Astrocyte (in vitro differentiated cells and primary cell): ENCODE measurements at regions not wholly inside any gene's neighbourhood (a gene's known extent, or its start where the extent isn't known, plus 50 kb on each side); places are given as distances from the start of the nearest gene placed in this dataset.
A peak's percentile ranks its signal among the peaks of the same experiment; 100 is the strongest.
"Not testable (repeated sequence)": the region's sequence is repeated elsewhere in the genome, so short reads cannot be mapped to it uniquely, and the experiment has no call there.

Source experiments
- DNase-seq: peaks from one replicate; pipeline ENCODE4 v3.0.0-alpha.2; 2010; ENCODE audit warnings: low read depth
- FAIRE-seq: peaks from 2 replicates; lab custom pipeline; 2011; peaks lifted over from hg19 to GRCh38; lab: Jason Lieb, UNC
- H2AFZ ChIP-seq: 2 replicates; pipeline ENCODE4 v1.6.0; 2012; ENCODE audit warnings: low read depth, low read length, inconsistent platforms
- H3K27ac ChIP-seq: 2 replicates; pipeline ENCODE4 v1.5.1; 2011; ENCODE audit warnings: low read depth, low read length, inconsistent platforms
- H3K27me3 ChIP-seq: 2 replicates; pipeline ENCODE4 v1.6.0; 2011; ENCODE audit warnings: low read length, inconsistent platforms; ENCODE audit not compliant: insufficient read depth
- H3K36me3 ChIP-seq: 2 replicates; pipeline ENCODE4 v1.5.1; 2011; ENCODE audit warnings: low read length, inconsistent platforms; ENCODE audit not compliant: insufficient read depth
- H3K4me1 ChIP-seq: 2 replicates; pipeline ENCODE4 v1.5.1; 2011; ENCODE audit warnings: low read length, inconsistent platforms; ENCODE audit not compliant: insufficient read depth
- H3K4me2 ChIP-seq: 2 replicates; pipeline ENCODE4 v1.6.0; 2012; ENCODE audit warnings: low read length, inconsistent platforms
- H3K4me3 ChIP-seq: 2 replicates; pipeline ENCODE4 v1.5.1; 2011; ENCODE audit warnings: low read depth, mild to moderate bottlenecking, low read length, inconsistent platforms; ENCODE audit not compliant: insufficient read depth
- H3K79me2 ChIP-seq: 2 replicates; pipeline ENCODE4 v1.6.0; 2012; ENCODE audit warnings: mild to moderate bottlenecking, low read length, inconsistent platforms; ENCODE audit not compliant: insufficient read depth
- H3K9ac ChIP-seq: 2 replicates; pipeline ENCODE4 v1.6.0; 2012; ENCODE audit warnings: mild to moderate bottlenecking, low read length, inconsistent platforms
- H3K9me3 ChIP-seq: 2 replicates; pipeline ENCODE4 v1.5.1; 2012; ENCODE audit warnings: low read depth, mild to moderate bottlenecking, low read length, inconsistent platforms; ENCODE audit not compliant: insufficient read depth
- H4K20me1 ChIP-seq: 2 replicates; pipeline ENCODE4 v1.6.0; 2012; ENCODE audit warnings: low read length, inconsistent platforms; ENCODE audit not compliant: insufficient read depth
- H3K27ac Mint-ChIP-seq: one replicate; pipeline ENCODE4 v1.8.0; 2021; ENCODE audit warnings: mild to moderate bottlenecking, mixed read lengths; ENCODE audit not compliant: unreplicated experiment
- H3K27me3 Mint-ChIP-seq: one replicate; pipeline ENCODE4 v1.8.0; 2021; ENCODE audit warnings: low read depth, mixed read lengths; ENCODE audit not compliant: unreplicated experiment
- H3K36me3 Mint-ChIP-seq: one replicate; pipeline ENCODE4 v1.8.0; 2021; ENCODE audit warnings: low read depth, mixed read lengths; ENCODE audit not compliant: unreplicated experiment
- H3K4me1 Mint-ChIP-seq: one replicate; pipeline ENCODE4 v1.8.0; 2021; ENCODE audit warnings: low read depth, mixed read lengths; ENCODE audit not compliant: unreplicated experiment
- H3K4me3 Mint-ChIP-seq: one replicate; pipeline ENCODE4 v1.8.0; 2021; ENCODE audit warnings: mild to moderate bottlenecking, moderate library complexity, mixed read lengths; ENCODE audit not compliant: unreplicated experiment
- H3K9me3 Mint-ChIP-seq: one replicate; pipeline ENCODE4 v1.8.0; 2021; ENCODE audit warnings: mild to moderate bottlenecking, mixed read lengths; ENCODE audit not compliant: unreplicated experiment
- EZH2 ChIP-seq: IDR thresholded peaks from 2 replicates; pipeline ENCODE4 v1.6.1; 2012; ENCODE audit warnings: mild to moderate bottlenecking, low read length, inconsistent platforms; ENCODE audit not compliant: insufficient read depth
- TF ChIP-seq, protein P1 (sequence below): IDR thresholded peaks from 2 replicates; pipeline ENCODE4 v1.5.1; 2011; ENCODE audit warnings: low read depth, mild to moderate bottlenecking, inconsistent platforms, low read length, moderate library complexity; ENCODE audit not compliant: insufficient read depth

DNA sequence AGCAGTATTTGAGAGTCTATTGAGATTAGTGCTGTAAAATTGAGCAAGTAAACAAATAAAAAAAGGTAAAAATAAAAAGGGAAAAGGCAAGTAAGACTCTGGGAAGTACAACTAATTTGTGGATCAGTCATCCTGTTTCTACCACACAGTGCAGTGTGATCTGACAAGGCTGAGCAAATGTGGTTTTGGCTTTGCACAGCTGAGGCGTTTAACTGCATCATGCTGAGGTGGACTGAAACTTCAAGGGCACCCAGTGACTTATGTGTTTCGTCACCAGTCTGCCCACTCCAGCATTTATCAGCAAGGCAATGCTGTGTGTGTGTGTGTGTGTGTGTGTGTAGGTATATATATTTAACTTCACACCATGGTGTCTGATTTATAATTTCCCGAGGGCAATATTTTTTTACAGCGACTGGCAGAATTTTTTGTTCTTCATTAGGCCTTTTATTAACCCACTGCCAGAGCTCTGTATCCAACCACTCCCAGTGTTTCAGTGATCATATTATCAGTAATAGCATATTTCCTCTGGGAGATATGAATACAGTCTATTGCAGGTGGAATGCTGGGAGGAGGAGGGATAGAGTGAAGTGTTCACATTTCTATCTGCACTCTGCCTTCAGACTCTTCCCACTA lies 131.5 kb upstream of the SATB1 start:
- TF ChIP-seq, protein P1, sequence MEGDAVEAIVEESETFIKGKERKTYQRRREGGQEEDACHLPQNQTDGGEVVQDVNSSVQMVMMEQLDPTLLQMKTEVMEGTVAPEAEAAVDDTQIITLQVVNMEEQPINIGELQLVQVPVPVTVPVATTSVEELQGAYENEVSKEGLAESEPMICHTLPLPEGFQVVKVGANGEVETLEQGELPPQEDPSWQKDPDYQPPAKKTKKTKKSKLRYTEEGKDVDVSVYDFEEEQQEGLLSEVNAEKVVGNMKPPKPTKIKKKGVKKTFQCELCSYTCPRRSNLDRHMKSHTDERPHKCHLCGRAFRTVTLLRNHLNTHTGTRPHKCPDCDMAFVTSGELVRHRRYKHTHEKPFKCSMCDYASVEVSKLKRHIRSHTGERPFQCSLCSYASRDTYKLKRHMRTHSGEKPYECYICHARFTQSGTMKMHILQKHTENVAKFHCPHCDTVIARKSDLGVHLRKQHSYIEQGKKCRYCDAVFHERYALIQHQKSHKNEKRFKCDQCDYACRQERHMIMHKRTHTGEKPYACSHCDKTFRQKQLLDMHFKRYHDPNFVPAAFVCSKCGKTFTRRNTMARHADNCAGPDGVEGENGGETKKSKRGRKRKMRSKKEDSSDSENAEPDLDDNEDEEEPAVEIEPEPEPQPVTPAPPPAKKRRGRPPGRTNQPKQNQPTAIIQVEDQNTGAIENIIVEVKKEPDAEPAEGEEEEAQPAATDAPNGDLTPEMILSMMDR: no peak
- no peak for TF ChIP-seq EZH2
- H3K4me1 Mint-ChIP-seq: peaks cover 7% of the 10 kb centered on the region
- no peak overlapping the region for H3K27ac Mint-ChIP-seq
- peaks cover 2% of the 10 kb centered on the region for H3K27me3 Mint-ChIP-seq
- no peak overlapping the region for H3K4me2 ChIP-seq
- H4K20me1 ChIP-seq: no peaks in the 10 kb centered on the region
- DNase-seq (peak; percentile 57), FAIRE-seq (no peak)
- no peaks in the 10 kb centered on the region for H3K36me3 Mint-ChIP-seq
- no peak overlapping the region for H2AFZ ChIP-seq
- no peaks in the 10 kb centered on the region for H3K27me3 ChIP-seq
- H3K27ac ChIP-seq: no peak overlapping the region
- H3K4me1 ChIP-seq: no peaks in the 10 kb centered on the region
- H3K79me2 ChIP-seq: no peaks in the 10 kb centered on the region
- no peak overlapping the region for H3K9ac ChIP-seq
- no peak overlapping the region for H3K4me3 Mint-ChIP-seq
- H3K4me3 ChIP-seq: no peak overlapping the region
- H3K36me3 ChIP-seq: no peaks in the 10 kb centered on the region
- H3K9me3 ChIP-seq: no peaks in the 10 kb centered on the region
- H3K9me3 Mint-ChIP-seq: no peaks in the 10 kb centered on the region

DNA sequence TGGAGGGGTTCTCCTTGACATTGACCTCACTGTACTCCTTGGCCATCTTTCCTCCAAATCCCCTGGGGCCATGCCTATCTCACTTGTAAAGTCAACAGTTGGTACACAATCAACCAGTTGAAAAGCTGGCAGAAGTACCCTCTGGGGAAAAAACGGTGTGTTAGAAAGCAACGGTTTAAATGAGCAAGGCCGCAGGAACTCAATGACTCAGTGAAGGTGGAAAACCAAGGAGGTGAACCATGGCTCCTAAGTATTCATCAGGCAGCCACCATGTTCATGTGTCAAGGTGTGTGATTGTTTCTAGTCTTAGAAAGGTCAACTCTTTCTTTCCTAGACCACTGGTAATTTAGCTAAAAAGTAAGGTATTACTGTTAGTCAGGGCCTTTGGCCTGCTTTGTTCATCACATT lies 130.9 kb upstream of the SATB1 start:
- Histone ChIP-seq H3K27me3 (no peaks in the 10 kb centered on the region), H2AFZ (no peak overlapping the region), H3K4me1 (no peaks in the 10 kb centered on the region), H3K79me2 (no peaks in the 10 kb centered on the region), H3K27ac (no peak overlapping the region), H4K20me1 (no peaks in the 10 kb centered on the region), H3K9me3 (no peaks in the 10 kb centered on the region), H3K4me3 (no peak overlapping the region), H3K36me3 (no peaks in the 10 kb centered on the region), H3K9ac (no peak overlapping the region), H3K4me2 (no peak overlapping the region)
- peaks cover 2% of the 10 kb centered on the region for H3K27me3 Mint-ChIP-seq
- H3K4me1 Mint-ChIP-seq: peaks cover 7% of the 10 kb centered on the region
- H3K9me3 Mint-ChIP-seq: no peaks in the 10 kb centered on the region
- H3K27ac Mint-ChIP-seq: no peak overlapping the region
- FAIRE-seq: no peak
- no peak for DNase-seq
- no peaks in the 10 kb centered on the region for H3K36me3 Mint-ChIP-seq
- TF ChIP-seq, protein P1: no peak
- TF ChIP-seq EZH2: no peak
- H3K4me3 Mint-ChIP-seq: no peak overlapping the region

DNA sequence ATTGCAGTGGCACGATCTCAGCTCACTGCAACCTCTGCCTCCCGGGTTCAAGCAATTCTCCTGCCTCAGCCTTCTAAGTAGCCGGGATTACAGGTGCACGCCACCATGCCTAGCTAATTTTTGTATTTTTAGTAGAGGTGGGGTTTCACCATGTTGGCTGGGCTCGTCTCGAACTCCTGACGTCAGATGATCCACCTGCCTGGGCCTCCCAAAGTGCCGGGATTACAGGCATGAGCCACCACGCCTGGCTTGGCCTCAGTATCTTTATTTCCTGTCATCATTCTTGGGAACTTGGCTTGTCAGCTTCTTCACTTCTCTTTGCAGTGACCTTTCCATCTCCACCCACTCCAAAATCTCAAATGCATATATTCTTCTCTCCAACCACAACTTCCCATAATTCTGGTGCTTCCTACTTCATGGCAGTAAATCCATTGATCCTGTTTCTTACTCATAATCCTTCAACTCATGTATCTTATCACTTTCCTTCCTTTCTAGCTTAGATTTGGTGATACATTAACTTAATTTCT lies 127.5 kb upstream of the SATB1 start:
- not testable (repeated sequence) for H3K27ac ChIP-seq, H3K4me2 ChIP-seq, H3K27ac Mint-ChIP-seq, H3K4me3 ChIP-seq, H3K79me2 ChIP-seq, FAIRE-seq, H3K4me1 ChIP-seq, H3K9ac ChIP-seq, H3K27me3 Mint-ChIP-seq, H3K9me3 Mint-ChIP-seq, H4K20me1 ChIP-seq, H3K9me3 ChIP-seq, DNase-seq, H3K36me3 Mint-ChIP-seq, H3K27me3 ChIP-seq, H3K4me3 Mint-ChIP-seq, H3K36me3 ChIP-seq, H3K4me1 Mint-ChIP-seq, H2AFZ ChIP-seq
